ENCODE measurements at regions not wholly inside any gene's neighbourhood (a gene's known extent, or its start where the extent isn't known, plus 50 kb on each side); places are given as distances from the start of the nearest gene placed in this dataset.

DNA sequence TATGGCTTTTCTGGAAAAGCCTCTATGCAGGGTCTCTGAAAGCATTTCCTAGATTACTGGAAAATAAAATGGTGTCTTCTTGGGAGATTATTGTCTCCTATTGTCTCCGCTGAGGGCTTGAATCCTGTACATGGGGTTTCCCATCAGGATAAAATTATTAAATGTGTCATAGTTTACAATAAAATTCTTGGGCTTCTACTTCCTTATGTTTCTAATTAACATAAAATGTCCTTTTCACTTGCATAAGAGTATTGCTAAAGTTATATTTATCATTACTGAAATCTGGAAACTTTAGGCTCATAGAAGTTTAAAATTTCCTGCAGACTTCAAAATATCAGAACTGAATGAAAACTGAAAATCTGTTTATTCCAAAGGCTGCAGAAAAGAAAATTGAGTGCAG lies 595.5 kb upstream of the AGTR1 start:
- no peaks in the 10 kb centered on the region for H3K4me1 ChIP-seq
- TF ChIP-seq POLR2AphosphoS5 (IDR thresholded peaks at IDR 0.05): no peak
- no peak for TF ChIP-seq POLR2A (IDR thresholded peaks at IDR 0.05)
- no peaks in the 10 kb centered on the region for H3K9me3 ChIP-seq
- no peaks in the 10 kb centered on the region for H3K27me3 ChIP-seq
- ATAC-seq: no peak
- H3K4me3 ChIP-seq: no peak overlapping the region
- H3K27ac ChIP-seq: no peak overlapping the region
- H3K36me3 ChIP-seq: no peaks in the 10 kb centered on the region
- 82 to 83% methylated on average over 1 of the region's 1 CpG for whole genome bisulfite sequencing, 2 donors (ENCODE audit: low coverage in 1 of 2)

DNA sequence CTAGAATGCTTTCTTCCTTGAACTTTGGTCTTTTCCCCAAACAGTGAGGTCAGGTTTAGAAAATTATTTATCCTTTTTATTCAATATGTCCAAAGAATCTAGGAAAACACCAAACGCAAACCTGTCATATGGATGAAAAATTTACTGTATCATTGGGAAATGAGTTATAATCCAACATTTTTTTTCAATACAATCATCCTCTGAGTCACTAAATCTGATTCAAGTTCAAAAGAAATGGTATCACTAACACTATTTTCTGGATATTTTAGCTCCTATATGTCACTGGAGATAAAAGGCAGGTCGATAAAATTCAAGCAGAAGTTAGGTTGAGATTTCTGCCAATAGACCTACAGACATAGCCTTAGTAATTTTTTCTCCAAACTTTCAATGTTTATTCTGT lies 591.6 kb upstream of the AGTR1 start:
- Histone ChIP-seq H3K27ac (no peak overlapping the region), H3K27me3 (no peaks in the 10 kb centered on the region), H3K4me1 (no peaks in the 10 kb centered on the region), H3K4me3 (no peak overlapping the region), H3K36me3 (no peaks in the 10 kb centered on the region), H3K9me3 (no peaks in the 10 kb centered on the region)
- WGBS, 2 donors (ENCODE audit: low coverage in 1 of 2): 67 to 71% methylated on average over 2 of the region's 2 CpGs
- ATAC-seq: no peak
- TF ChIP-seq EP300 (IDR thresholded peaks at IDR 0.05) (no peak), POLR2AphosphoS5 (IDR thresholded peaks at IDR 0.05) (no peak), POLR2A (IDR thresholded peaks at IDR 0.05) (no peak)
- TF ChIP-seq, protein P1, sequence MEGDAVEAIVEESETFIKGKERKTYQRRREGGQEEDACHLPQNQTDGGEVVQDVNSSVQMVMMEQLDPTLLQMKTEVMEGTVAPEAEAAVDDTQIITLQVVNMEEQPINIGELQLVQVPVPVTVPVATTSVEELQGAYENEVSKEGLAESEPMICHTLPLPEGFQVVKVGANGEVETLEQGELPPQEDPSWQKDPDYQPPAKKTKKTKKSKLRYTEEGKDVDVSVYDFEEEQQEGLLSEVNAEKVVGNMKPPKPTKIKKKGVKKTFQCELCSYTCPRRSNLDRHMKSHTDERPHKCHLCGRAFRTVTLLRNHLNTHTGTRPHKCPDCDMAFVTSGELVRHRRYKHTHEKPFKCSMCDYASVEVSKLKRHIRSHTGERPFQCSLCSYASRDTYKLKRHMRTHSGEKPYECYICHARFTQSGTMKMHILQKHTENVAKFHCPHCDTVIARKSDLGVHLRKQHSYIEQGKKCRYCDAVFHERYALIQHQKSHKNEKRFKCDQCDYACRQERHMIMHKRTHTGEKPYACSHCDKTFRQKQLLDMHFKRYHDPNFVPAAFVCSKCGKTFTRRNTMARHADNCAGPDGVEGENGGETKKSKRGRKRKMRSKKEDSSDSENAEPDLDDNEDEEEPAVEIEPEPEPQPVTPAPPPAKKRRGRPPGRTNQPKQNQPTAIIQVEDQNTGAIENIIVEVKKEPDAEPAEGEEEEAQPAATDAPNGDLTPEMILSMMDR (IDR thresholded peaks at IDR 0.05): no peak

DNA sequence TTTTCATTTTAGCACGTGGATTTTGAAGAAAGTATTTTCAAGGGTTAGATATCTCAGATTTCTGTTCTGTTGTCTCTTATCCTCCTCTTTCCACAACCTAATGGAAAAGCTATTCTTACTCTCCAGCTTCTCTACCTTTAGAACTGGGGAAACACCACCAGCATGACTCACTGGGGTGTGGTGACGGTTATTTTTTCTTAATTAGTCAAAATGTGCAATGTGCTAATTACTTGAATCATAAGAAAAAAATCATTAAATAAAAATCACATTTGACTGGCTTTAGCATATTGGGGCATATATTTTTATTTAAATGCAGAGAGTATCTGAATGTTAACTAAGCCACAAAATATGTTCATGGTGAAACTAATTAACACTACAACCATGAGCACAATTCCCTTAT lies 570.7 kb upstream of the AGTR1 start:
- Histone ChIP-seq H3K4me1 (no peaks in the 10 kb centered on the region), H3K9me3 (no peaks in the 10 kb centered on the region), H3K4me3 (no peak overlapping the region), H3K36me3 (no peaks in the 10 kb centered on the region), H3K27me3 (no peaks in the 10 kb centered on the region), H3K27ac (no peak overlapping the region)
- TF ChIP-seq POLR2A (IDR thresholded peaks at IDR 0.05): no peak
- TF ChIP-seq EP300 (IDR thresholded peaks at IDR 0.05): no peak
- no peak for TF ChIP-seq POLR2AphosphoS5 (IDR thresholded peaks at IDR 0.05)
- TF ChIP-seq, protein P1 (IDR thresholded peaks at IDR 0.05): no peak
- ATAC-seq: no peak
- 49 to 66% methylated on average over 2 of the region's 2 CpGs for WGBS, 2 donors (ENCODE audit: low coverage in 1 of 2)

DNA sequence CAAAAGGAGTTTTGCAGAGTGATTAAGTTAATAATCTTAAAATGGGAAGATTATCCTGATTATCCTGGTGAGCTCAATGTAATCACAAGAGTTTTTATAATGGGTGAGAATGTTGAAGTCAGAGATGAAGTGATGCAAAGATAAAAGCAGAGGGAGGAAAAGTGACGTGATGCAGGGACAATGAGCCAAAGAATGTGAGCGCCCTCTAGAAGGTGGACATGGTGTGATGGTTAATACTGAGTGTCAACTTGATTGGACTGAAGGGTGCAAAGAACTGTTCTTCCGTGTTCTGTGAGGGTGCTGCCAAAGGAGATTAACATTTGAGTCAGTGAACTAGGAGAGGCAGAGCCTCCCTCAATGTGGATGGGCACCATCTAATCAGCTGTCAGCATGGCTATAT lies 569.6 kb upstream of the AGTR1 start:
- no peaks in the 10 kb centered on the region for H3K9me3 ChIP-seq
- no peaks in the 10 kb centered on the region for H3K27me3 ChIP-seq
- no peaks in the 10 kb centered on the region for H3K36me3 ChIP-seq
- no peaks in the 10 kb centered on the region for H3K4me1 ChIP-seq
- TF ChIP-seq POLR2AphosphoS5 (IDR thresholded peaks at IDR 0.05): no peak
- no peak for TF ChIP-seq EP300 (IDR thresholded peaks at IDR 0.05)
- no peak for TF ChIP-seq POLR2A (IDR thresholded peaks at IDR 0.05)
- TF ChIP-seq, protein P1 (IDR thresholded peaks at IDR 0.05): no peak
- H3K27ac ChIP-seq: no peak overlapping the region
- 40 to 53% methylated on average over 3 of the region's 3 CpGs for WGBS, 2 donors (ENCODE audit: low coverage in 1 of 2)
- no peak for ATAC-seq
- H3K4me3 ChIP-seq: no peak overlapping the region

DNA sequence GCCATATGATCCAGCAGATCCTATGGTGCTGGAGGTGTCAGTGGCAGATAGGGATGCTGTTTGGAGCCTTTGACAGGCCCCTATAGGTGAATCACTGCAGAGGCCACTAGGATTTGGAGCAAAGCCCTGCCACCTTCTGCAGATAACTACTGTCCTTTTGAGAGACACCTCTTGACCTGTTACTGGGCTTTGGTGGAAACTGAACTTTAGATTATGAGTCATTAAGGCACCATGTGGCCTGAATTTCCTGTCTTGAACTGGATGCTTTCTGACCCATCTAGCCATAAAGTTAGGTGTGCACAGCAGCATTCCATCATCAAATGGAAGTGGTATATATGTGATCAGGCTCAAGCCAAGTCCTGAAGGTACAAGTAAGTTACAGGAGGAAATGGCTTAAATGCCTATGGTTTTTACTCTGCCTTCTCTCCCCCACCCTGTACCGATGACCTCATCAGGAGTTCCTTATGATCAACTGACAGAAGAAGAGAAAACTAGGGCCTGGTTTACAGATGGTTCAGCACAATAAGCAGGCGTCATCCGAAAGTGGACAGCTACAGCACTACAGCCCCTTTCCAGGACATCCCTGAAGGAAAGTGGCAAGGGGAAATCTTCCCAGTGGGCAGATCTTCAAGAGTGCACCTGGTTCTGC lies 565.6 kb upstream of the AGTR1 start:
- WGBS, 2 donors (ENCODE audit: low coverage in 1 of 2): 80 to 89% methylated on average over 1 to 3 of the region's 3 CpGs
- H3K9me3 ChIP-seq: no peaks in the 10 kb centered on the region
- no peak for TF ChIP-seq POLR2AphosphoS5 (IDR thresholded peaks at IDR 0.05)
- no peaks in the 10 kb centered on the region for H3K27me3 ChIP-seq
- H3K27ac ChIP-seq: no peak overlapping the region
- ATAC-seq: no peak
- H3K4me1 ChIP-seq: no peaks in the 10 kb centered on the region
- H3K4me3 ChIP-seq: no peak overlapping the region
- no peaks in the 10 kb centered on the region for H3K36me3 ChIP-seq

DNA sequence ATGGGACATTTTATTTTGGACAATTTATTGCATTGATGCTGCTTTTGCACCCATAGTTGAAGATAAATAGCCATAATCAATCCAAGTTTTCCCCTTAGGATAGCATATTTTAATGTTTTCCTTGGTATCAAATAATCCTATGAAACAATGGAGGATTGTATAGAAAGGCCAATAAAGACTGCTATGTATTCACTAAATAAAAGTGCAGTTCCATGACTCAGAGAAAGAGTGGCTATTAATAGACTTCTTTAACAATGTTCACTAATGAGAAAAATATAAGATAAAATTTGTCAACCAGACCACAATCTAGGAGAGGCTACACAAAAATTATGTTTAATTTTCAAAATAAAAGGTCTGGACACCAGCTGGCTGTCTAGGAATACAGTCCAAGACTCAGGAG lies 560.9 kb upstream of the AGTR1 start:
- H3K36me3 ChIP-seq: no peaks in the 10 kb centered on the region

More for the DNA sequence above, 560.9 kb upstream of the AGTR1 start:
- Histone ChIP-seq H3K27me3 (no peaks in the 10 kb centered on the region), H3K4me1 (no peaks in the 10 kb centered on the region), H3K4me3 (no peak overlapping the region), H3K27ac (no peak overlapping the region), H3K9me3 (no peaks in the 10 kb centered on the region)
- no peak for ATAC-seq
- TF ChIP-seq EP300 (IDR thresholded peaks at IDR 0.05): no peak
- TF ChIP-seq, protein P1 (IDR thresholded peaks at IDR 0.05): no peak
- TF ChIP-seq POLR2AphosphoS5 (IDR thresholded peaks at IDR 0.05): no peak
- TF ChIP-seq POLR2A (IDR thresholded peaks at IDR 0.05): no peak

Data from gastroesophageal sphincter (tissue), 4 donors.